Renal pelvis (tissue), 1 donor: ENCODE measurements at regions not wholly inside any gene's neighbourhood (a gene's known extent, or its start where the extent isn't known, plus 50 kb on each side); places are given as distances from the start of the nearest gene placed in this dataset.

Experiments used
- DNase-seq: peaks from one replicate; pipeline ENCODE4 v3.0.0-alpha.2; 2013

- no peak for DNase-seq
Measured at GRCh38 chr16:6375465-6376075, 957.1 kb upstream of the RBFOX1 start.

GRCh38 chr16:6374821-6375220 is 957.8 kb upstream of the RBFOX1 start:
- DNase-seq = no peak

GRCh38 chr16:6364846-6365245 is 967.8 kb upstream of the RBFOX1 start:
- DNase-seq = no peak

GRCh38 chr16:6363896-6364607 is 968.6 kb upstream of the RBFOX1 start:
- DNase-seq = no peak

- DNase-seq = no peak
Measured at GRCh38 chr16:6363396-6363795, 969.2 kb upstream of the RBFOX1 start.

- DNase-seq = no peak
Measured at GRCh38 chr16:6362321-6362720, 970.3 kb upstream of the RBFOX1 start.

GRCh38 chr16:6360641-6361040 is 972.0 kb upstream of the RBFOX1 start:
- no peak for DNase-seq

GRCh38 chr16:6356911-6357310 is 975.7 kb upstream of the RBFOX1 start:
- no peak for DNase-seq

GRCh38 chr16:6349725-6350124 is 982.9 kb upstream of the RBFOX1 start:
- DNase-seq = no peak

GRCh38 chr16:6345090-6345489 is 987.6 kb upstream of the RBFOX1 start:
- DNase-seq = no peak

GRCh38 chr16:6343157-6343556 is 989.5 kb upstream of the RBFOX1 start:
- DNase-seq = no peak

GRCh38 chr16:6341981-6342380 is 990.7 kb upstream of the RBFOX1 start:
- no peak for DNase-seq

GRCh38 chr16:6335072-6335471 is 997.6 kb upstream of the RBFOX1 start:
- peak; percentile 3 for DNase-seq

GRCh38 chr16:6331770-6332169 is 1000.9 kb upstream of the RBFOX1 start:
- no peak for DNase-seq

- DNase-seq = no peak
Measured at GRCh38 chr16:6317934-6318333, 1014.7 kb upstream of the RBFOX1 start.

GRCh38 chr16:6309271-6309670 is 1023.4 kb upstream of the RBFOX1 start:
- DNase-seq = no peak

GRCh38 chr16:6308176-6308575 is 1024.5 kb upstream of the RBFOX1 start:
- DNase-seq = no peak

- DNase-seq = no peak
Measured at GRCh38 chr16:6300523-6300922, 1032.1 kb upstream of the RBFOX1 start.

- DNase-seq = no peak
Measured at GRCh38 chr16:6297666-6298410, 1034.8 kb upstream of the RBFOX1 start.

GRCh38 chr16:6286176-6286575 is 1046.5 kb upstream of the RBFOX1 start:
- no peak for DNase-seq

- no peak for DNase-seq
Measured at GRCh38 chr16:6284731-6285130, 1047.9 kb upstream of the RBFOX1 start.

- DNase-seq = no peak
Measured at GRCh38 chr16:6281994-6282393, 1050.7 kb upstream of the RBFOX1 start.

GRCh38 chr16:6281274-6281673 is 1051.4 kb upstream of the RBFOX1 start:
- no peak for DNase-seq
